Epithelial cell of esophagus (primary cell): ENCODE measurements at regions not wholly inside any gene's neighbourhood (a gene's known extent, or its start where the extent isn't known, plus 50 kb on each side); places are given as distances from the start of the nearest gene placed in this dataset.
"Not testable (repeated sequence)": the region's sequence is repeated elsewhere in the genome, so short reads cannot be mapped to it uniquely, and the experiment has no call there.

Experiments used
- DNase-seq: peaks from one replicate; pipeline ENCODE4 v3.0.0; 2010; ENCODE audit warnings: low read depth
- H3K4me3 ChIP-seq: 2 replicates; pipeline ENCODE4 v1.5.1; 2011; ENCODE audit warnings: mild to moderate bottlenecking, low read length, control low read depth
- TF ChIP-seq, protein P1 (sequence below): IDR thresholded peaks from 2 replicates; pipeline ENCODE4 v1.5.1; 2011; ENCODE audit warnings: low read depth, mild to moderate bottlenecking, low read length, control low read depth, inconsistent platforms; ENCODE audit not compliant: insufficient read depth; ENCODE audit errors: missing control alignments

DNA sequence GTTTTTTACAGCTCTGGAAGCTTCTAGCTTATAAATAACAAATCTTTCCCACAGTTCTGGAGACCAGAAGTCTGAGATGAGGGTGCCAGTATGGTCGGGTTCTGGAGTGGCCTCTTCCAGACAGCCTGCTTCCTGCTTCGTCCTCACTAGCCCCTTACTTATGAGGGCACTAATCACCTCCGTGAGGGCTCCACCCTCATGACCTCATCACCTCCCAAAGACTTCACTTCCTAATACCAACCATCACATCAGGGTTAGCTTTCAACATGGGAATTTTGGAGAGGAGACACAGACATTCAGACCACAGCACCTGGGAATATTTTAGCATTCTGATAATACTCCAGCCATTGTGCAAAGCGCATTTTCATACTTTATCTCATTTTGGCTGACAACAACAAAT is 223.7 kb upstream of the IRF2BP2 start:
- TF ChIP-seq, protein P1, sequence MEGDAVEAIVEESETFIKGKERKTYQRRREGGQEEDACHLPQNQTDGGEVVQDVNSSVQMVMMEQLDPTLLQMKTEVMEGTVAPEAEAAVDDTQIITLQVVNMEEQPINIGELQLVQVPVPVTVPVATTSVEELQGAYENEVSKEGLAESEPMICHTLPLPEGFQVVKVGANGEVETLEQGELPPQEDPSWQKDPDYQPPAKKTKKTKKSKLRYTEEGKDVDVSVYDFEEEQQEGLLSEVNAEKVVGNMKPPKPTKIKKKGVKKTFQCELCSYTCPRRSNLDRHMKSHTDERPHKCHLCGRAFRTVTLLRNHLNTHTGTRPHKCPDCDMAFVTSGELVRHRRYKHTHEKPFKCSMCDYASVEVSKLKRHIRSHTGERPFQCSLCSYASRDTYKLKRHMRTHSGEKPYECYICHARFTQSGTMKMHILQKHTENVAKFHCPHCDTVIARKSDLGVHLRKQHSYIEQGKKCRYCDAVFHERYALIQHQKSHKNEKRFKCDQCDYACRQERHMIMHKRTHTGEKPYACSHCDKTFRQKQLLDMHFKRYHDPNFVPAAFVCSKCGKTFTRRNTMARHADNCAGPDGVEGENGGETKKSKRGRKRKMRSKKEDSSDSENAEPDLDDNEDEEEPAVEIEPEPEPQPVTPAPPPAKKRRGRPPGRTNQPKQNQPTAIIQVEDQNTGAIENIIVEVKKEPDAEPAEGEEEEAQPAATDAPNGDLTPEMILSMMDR: no peak
- DNase-seq: no peak
- no peak overlapping the region for H3K4me3 ChIP-seq

DNA sequence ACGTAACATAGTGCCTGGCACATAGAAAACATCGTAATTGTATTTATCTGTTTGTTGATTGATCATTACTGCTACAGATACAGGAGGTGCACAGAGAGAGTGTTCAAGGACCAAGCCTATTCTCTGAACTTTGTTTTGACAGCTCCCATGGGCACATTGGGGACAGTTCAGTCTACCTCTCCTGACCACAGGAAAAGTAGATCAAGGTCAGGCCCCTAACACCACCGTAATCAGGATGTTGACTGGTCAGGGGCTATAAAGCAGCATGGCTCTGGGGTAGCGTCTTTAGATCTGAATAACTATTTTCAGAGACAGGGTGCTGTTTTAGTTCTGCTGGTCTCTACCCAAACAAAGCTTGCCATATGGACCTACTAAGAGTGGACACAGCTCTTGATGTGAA is 223.1 kb upstream of the IRF2BP2 start:
- TF ChIP-seq, protein P1: no peak
- no peak overlapping the region for H3K4me3 ChIP-seq
- DNase-seq: no peak

DNA sequence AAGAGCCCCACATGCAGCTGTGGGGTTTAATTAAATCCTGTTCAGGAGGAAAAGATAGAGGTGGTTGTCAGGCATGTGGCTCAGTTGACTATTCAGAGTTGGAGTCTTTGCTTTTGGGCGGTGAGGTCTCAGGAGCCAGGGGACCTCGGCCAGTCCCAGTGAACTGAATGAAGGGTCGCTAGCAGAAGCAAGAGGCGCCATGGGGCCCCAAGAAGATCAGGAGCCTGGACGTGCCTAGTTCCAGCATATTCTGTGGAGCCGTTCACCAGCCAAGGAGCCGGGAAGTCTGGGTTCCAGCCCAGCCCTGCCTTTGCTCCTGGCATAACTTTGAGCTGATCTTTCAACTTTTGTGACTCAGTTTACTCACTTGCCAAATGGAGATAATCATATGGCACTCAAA is 217.7 kb upstream of the IRF2BP2 start:
- TF ChIP-seq, protein P1: no peak
- no peak for DNase-seq
- no peak overlapping the region for H3K4me3 ChIP-seq

DNA sequence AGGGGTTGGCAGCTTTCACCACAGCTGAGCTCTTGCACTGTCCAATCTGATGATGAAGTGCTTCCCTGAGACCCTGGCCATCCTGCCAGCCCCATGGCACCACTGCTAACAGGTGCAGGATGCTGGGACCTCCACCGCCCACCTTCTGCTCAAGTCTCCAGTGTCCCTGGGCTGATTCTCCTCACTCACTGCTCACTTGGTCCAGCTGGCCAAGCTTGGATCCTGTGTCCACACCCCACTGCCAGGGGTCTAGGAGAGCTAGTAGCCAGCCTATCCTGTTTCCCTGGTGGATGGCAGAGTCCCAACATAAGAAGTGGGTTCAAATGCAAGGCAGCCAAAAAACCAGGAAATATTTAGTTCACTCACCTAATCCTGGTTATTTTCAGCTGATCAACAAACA is 217.2 kb upstream of the IRF2BP2 start:
- TF ChIP-seq, protein P1: no peak
- DNase-seq: no peak
- H3K4me3 ChIP-seq: no peak overlapping the region

DNA sequence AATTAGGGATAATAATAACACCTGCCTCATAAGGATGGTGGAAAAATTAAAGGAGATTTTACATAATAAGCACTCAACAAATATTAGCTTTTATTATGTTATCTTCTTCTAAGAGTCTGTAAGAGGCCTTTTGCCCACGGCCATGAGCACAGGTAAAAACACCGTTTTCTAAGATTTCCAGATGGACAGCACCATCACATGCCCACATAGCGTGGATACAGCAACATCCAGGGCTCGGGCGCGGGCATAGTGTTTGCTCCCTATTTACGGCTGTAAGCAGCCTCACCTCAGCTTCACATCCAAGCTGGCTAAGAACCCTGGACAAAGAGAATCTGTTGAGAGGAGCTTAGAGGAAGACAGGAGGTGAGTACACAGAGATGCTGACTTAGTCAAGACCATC is 216.4 kb upstream of the IRF2BP2 start:
- DNase-seq: no peak
- TF ChIP-seq, protein P1: no peak
- no peak overlapping the region for H3K4me3 ChIP-seq

DNA sequence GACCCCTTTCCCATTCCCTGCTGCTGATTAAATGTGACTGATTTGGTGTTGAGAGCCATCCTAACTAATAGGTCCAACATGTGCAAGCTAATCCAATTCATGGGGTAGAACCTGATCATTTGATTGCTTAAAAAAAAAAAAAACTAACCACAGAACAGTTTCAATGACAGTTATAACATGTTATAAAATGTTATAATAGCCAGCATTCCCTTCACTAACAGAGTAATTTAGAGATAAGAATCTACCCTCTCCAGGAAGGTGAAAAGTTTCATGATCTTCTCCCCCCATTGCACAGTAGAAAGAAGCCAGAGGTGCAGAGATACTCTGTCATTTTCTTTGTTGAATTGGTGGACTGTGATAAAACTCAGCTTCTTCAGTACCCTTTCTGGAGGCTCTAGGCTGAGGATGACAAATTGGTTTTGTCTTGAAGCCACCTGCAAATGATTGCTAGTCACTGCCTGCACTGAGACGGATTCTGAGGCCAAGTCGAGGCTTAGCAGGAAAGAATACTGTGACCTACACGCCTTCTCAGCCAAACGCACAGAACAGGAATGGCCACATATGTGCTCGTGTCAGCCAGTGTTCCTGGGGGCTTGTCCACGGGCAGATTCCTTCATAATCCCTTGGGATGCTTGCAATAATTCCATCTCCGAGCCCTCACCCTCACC is 215.7 kb upstream of the IRF2BP2 start:
- H3K4me3 ChIP-seq: no peak overlapping the region
- TF ChIP-seq, protein P1: no peak
- DNase-seq: peak; percentile 11

DNA sequence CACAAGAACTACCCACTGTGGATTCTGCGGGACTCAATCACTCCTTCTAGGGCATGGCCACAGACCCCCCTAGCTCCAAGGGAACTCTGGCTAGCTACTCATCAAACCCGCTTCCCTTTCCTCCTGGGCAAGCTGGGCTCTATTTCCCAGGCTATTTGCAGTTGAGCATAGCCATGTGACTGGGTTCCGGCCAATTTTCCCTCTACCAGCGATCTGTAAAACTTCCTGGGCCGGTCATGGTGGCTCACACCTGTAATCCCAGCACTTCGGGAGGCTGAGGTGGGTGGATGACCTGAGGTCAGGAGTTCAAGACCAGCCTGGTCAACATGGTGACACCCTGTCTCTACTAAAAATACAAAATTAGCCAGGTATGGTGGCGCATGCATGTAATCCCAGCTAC is 214.9 kb upstream of the IRF2BP2 start:
- DNase-seq, H3K4me3 ChIP-seq: not testable (repeated sequence)
